Lower leg skin (tissue), 3 donors: ENCODE measurements at regions not wholly inside any gene's neighbourhood (a gene's known extent, or its start where the extent isn't known, plus 50 kb on each side); places are given as distances from the start of the nearest gene placed in this dataset.

Experiments used
- POLR2A ChIP-seq, 2 donors: fragments of 450-650 bp; IDR thresholded peaks; one replicate each; pipeline ENCODE4 v1.6.1; 2016 to 2017; ENCODE audit warnings: antibody characterized with exemption in 2 of 2, mild to moderate bottlenecking in 1 of 2, moderate library complexity in 1 of 2
- TF ChIP-seq, protein P1 (sequence below), 3 donors: fragments of 450-650 bp; IDR thresholded peaks; one replicate each; pipeline ENCODE4 v1.5.1; 2016; ENCODE audit warnings: antibody characterized with exemption in 3 of 3, mild to moderate bottlenecking in 3 of 3, moderate library complexity in 2 of 3

DNA sequence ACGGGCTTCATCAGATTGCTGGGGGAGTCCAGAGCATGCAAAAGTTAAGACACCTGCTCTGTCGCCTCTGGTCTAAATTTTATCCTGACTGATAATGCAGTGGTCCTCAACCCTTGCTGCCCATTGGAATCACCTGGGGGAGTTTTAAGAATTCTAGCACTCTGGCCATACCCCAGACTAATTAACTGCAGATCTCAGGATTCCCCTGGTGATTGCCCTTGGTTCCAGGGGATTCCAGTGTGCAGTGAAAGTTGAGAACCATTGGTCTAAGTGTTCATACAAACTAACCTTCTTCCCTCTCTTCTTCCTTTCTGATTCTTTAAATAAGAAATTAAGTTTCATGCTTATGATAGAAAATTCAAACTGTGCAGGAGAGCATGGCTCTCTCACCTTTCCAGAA is 105.7 kb upstream of the MGAT5 start:
- TF ChIP-seq, protein P1, sequence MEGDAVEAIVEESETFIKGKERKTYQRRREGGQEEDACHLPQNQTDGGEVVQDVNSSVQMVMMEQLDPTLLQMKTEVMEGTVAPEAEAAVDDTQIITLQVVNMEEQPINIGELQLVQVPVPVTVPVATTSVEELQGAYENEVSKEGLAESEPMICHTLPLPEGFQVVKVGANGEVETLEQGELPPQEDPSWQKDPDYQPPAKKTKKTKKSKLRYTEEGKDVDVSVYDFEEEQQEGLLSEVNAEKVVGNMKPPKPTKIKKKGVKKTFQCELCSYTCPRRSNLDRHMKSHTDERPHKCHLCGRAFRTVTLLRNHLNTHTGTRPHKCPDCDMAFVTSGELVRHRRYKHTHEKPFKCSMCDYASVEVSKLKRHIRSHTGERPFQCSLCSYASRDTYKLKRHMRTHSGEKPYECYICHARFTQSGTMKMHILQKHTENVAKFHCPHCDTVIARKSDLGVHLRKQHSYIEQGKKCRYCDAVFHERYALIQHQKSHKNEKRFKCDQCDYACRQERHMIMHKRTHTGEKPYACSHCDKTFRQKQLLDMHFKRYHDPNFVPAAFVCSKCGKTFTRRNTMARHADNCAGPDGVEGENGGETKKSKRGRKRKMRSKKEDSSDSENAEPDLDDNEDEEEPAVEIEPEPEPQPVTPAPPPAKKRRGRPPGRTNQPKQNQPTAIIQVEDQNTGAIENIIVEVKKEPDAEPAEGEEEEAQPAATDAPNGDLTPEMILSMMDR (IDR thresholded peaks at IDR 0.05): no peak
- no peak for TF ChIP-seq POLR2A (IDR thresholded peaks at IDR 0.05)
